ENCODE measurements at regions not wholly inside any gene's neighbourhood (a gene's known extent, or its start where the extent isn't known, plus 50 kb on each side); places are given as distances from the start of the nearest gene placed in this dataset.
"Not testable (repeated sequence)": the region's sequence is repeated elsewhere in the genome, so short reads cannot be mapped to it uniquely, and the experiment has no call there.

DNA sequence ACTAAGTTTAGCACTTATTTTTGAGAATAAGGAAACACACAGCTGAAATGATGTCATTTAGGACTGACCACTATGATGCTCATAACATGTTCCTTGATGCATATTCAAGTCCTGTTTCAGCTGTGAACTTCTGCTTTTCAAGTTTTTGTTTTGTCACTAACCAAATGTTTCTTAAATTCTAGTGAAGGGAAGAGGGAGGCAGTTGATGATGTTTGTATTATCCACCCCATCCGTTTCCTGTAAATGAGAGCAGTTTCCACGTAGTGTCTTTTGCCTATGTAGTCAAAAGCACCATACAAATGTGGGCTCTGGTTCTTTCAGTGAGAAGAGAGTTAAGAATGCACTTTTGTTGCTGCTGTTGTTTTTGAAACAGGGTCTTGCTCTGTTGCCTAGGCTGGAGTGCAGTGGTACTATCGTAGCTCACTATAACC is 491.8 kb downstream of the PCNX1 start:
- Histone ChIP-seq H3K27ac (peak overlapping the region; percentile 19 to 52), H3K4me3 (no peak overlapping the region), H3K9me3 (no peaks in the 10 kb centered on the region), H3K27me3 (no peaks in the 10 kb centered on the region), H3K36me3 (no peaks in the 10 kb centered on the region), H3K4me1 (peaks cover 0 to 76% (median 22%) of the 10 kb centered on the region in 4 donors)
- intact Hi-C loops (cut with DNase I; ENCODE audit: low total_unique reads): no loop called here
- TF ChIP-seq, protein P1, sequence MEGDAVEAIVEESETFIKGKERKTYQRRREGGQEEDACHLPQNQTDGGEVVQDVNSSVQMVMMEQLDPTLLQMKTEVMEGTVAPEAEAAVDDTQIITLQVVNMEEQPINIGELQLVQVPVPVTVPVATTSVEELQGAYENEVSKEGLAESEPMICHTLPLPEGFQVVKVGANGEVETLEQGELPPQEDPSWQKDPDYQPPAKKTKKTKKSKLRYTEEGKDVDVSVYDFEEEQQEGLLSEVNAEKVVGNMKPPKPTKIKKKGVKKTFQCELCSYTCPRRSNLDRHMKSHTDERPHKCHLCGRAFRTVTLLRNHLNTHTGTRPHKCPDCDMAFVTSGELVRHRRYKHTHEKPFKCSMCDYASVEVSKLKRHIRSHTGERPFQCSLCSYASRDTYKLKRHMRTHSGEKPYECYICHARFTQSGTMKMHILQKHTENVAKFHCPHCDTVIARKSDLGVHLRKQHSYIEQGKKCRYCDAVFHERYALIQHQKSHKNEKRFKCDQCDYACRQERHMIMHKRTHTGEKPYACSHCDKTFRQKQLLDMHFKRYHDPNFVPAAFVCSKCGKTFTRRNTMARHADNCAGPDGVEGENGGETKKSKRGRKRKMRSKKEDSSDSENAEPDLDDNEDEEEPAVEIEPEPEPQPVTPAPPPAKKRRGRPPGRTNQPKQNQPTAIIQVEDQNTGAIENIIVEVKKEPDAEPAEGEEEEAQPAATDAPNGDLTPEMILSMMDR (IDR thresholded peaks at IDR 0.05): no peak
- no peak for DNase-seq

DNA sequence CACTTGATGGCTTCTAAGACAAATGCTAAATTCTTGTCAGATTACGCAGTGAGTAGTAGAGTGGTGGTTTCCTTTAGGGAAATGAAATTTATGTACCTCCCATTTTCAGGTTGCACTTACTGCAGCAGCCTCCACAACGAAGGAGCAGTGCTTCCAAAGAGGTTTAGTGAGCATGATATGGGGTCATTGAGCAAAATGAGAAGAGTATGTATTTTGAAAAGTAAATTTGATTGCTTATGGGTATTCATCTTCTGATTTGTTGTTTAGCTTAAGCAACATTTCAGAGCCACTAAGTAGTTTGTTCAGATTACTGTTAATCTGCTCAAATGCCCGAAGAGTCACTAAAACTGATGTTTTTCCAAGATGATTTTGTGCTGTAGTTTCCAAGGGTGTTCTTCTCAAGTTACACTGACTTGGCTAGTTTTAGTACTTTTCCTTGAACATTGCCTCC is 493.6 kb downstream of the PCNX1 start:
- Histone ChIP-seq H3K36me3 (no peaks in the 10 kb centered on the region), H3K27ac (peak overlapping the region; percentile 23 to 52), H3K4me1 (peaks cover 0 to 59% (median 19%) of the 10 kb centered on the region in 4 donors), H3K4me3 (peak overlapping the region in 1 of 2 donors; percentile 3), H3K27me3 (no peaks in the 10 kb centered on the region), H3K9me3 (no peaks in the 10 kb centered on the region)
- TF ChIP-seq, protein P1 (IDR thresholded peaks at IDR 0.05): no peak
- no peak for DNase-seq
- intact Hi-C loops (cut with DNase I; ENCODE audit: low total_unique reads): no loop called here

DNA sequence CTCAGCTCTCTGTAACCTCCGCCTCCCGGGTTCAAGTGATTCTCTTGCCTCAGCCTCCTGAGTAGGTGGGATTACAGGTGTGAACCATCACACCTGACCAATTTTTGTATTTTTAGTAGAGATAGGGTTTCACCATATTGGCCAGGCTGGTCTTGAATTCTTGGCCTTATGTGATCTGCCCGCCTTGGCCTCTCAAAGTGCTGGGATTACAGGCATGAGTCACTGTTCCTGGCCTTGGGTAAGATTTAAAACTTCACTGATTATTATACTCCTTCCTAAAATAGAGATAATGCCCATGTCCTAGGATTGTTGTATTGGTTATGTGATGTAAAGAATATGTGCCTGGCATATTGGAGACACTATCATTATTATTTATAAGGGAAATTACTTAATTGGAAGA is 495.2 kb downstream of the PCNX1 start:
- H3K36me3 ChIP-seq; intact Hi-C loops (cut with DNase I; ENCODE audit: low total_unique reads); DNase-seq; H3K4me3 ChIP-seq; H3K9me3 ChIP-seq; H3K27me3 ChIP-seq: not testable (repeated sequence)
- peaks cover 0 to 52% (median 18%) of the 10 kb centered on the region in 4 donors for H3K4me1 ChIP-seq
- H3K27ac ChIP-seq: peak overlapping the region; percentile 6 to 20

DNA sequence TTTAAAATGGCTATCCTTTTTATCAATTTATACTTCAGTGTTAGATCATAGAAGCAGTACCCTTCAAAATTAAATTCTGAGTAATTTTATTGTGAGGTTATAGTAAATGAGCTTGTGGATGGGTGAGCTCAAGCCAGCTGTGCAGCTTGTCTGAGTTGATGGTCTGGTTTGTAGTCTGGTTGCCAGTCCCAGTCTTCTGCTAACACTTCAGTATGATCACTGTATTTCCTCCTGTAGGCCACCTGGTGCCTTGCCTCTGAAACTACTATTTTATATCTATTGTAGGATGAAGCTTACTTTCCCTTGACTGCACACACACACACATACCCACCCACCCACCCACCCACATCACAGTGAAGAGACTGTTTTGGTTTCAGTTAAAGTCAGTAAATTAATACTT is 496.4 kb downstream of the PCNX1 start:
- TF ChIP-seq, protein P1 (IDR thresholded peaks at IDR 0.05): no peak

DNA sequence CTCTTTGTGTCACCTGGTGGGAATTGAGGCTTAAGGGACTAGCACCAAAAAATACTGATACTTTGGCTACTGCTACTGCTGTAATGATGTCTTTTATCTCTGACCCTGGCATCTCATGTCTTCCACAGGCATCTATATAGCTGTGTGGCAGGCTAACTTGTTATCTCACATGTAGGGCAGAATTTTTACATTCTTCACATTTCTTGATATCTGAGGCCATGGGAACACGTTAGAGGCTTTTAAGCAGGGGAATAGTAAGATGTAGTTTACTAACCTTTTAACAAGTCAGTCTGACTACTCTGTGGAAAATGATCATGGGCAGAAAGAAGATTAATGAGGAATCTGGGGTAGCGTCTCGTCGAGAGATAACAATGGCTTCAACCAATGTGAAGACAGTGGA is 498.4 kb downstream of the PCNX1 start:
- Histone ChIP-seq H3K36me3 (no peaks in the 10 kb centered on the region), H3K4me3 (no peak overlapping the region), H3K4me1 (peaks cover 4 to 58% (median 17%) of the 10 kb centered on the region in 4 donors), H3K27ac (no peak overlapping the region), H3K27me3 (no peaks in the 10 kb centered on the region), H3K9me3 (no peaks in the 10 kb centered on the region)
- no peak for DNase-seq
- intact Hi-C loops (cut with DNase I; ENCODE audit: low total_unique reads): no loop called here
- TF ChIP-seq, protein P1 (IDR thresholded peaks at IDR 0.05): no peak

More for the DNA sequence above, 496.4 kb downstream of the PCNX1 start:
- Histone ChIP-seq H3K4me1 (peaks cover 3 to 58% (median 19%) of the 10 kb centered on the region in 4 donors), H3K9me3 (no peaks in the 10 kb centered on the region), H3K36me3 (no peaks in the 10 kb centered on the region), H3K27me3 (no peaks in the 10 kb centered on the region), H3K27ac (no peak overlapping the region), H3K4me3 (no peak overlapping the region)
- DNase-seq: no peak
- intact Hi-C loops (cut with DNase I; ENCODE audit: low total_unique reads): no loop called here

DNA sequence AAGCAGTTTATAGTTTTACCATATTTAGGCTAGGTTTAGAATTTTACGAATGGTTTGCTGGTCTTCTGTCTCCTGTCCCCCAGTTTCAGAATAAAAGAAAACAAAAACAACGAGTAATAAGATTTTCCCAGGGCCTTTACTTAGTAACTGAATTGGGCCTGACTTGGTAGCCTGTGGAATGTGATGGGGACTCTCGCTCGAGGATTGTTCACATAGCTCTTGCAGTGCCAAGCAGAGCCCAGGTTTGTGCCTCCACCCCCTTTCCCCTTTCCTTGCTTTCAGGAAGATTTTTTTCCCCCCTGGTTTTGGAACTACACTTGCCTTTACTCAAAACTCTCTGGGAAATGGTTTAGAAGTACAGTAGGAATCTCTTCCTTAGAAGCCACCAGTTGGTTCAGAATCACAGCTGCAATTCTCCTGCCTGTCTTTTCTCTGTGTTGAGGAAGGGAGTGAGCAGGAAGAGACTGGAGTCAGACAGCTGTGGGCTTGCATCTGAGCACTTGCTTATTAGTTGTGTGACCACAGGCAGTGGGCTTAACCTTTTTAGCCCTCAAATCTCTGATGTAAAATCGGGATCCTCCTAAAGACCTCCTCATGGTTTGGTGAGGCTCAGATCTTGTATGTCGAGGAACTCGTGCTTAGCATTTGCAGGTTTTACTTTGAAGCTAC is 501.2 kb downstream of the PCNX1 start:
- Histone ChIP-seq H3K27me3 (no peaks in the 10 kb centered on the region), H3K4me1 (peaks cover 4 to 55% (median 25%) of the 10 kb centered on the region in 4 donors), H3K9me3 (no peaks in the 10 kb centered on the region), H3K27ac (peak overlapping the region; percentile 61 to 63), H3K36me3 (no peaks in the 10 kb centered on the region), H3K4me3 (no peak overlapping the region)
- intact Hi-C loops (cut with DNase I; ENCODE audit: low total_unique reads): no loop called here
- no peak for DNase-seq
- TF ChIP-seq, protein P1 (IDR thresholded peaks at IDR 0.05): no peak

Measured in tibial artery (tissue), 4 donors.